H9 (cell line): ENCODE measurements at regions not wholly inside any gene's neighbourhood (a gene's known extent, or its start where the extent isn't known, plus 50 kb on each side); places are given as distances from the start of the nearest gene placed in this dataset.

Experiments used
- DNase-seq: peaks from one replicate; pipeline ENCODE4 v3.0.0-alpha.2; 2017
- H2AFZ ChIP-seq: one replicate; pipeline ENCODE4 v1.6.1; 2013; ENCODE audit warnings: mild to moderate bottlenecking, low read length, control low read depth, moderate library complexity
- H2AK5ac ChIP-seq: 2 replicates; pipeline ENCODE4 v1.6.1; 2013; ENCODE audit warnings: low read length, control low read depth, mixed read lengths; ENCODE audit not compliant: insufficient read length
- H2BK120ac ChIP-seq: one replicate; pipeline ENCODE4 v1.6.1; 2013; ENCODE audit warnings: low read depth, mild to moderate bottlenecking, low read length, control low read depth, inconsistent platforms; ENCODE audit not compliant: poor library complexity, severe bottlenecking
- H2BK12ac ChIP-seq: 2 replicates; pipeline ENCODE4 v1.6.1; 2013; ENCODE audit warnings: low read length, control low read depth, mixed read lengths, low read depth; ENCODE audit not compliant: insufficient read length
- H2BK15ac ChIP-seq: 2 replicates; pipeline ENCODE4 v1.6.1; 2013; ENCODE audit warnings: low read depth, low read length, control low read depth
- H2BK20ac ChIP-seq: one replicate; pipeline ENCODE4 v1.6.1; 2013; ENCODE audit warnings: low read depth, mild to moderate bottlenecking, low read length, control low read depth, inconsistent platforms; ENCODE audit not compliant: poor library complexity, severe bottlenecking
- H2BK5ac ChIP-seq: 2 replicates; pipeline ENCODE4 v1.6.1; 2013; ENCODE audit warnings: low read length, control low read depth, mixed read lengths; ENCODE audit not compliant: insufficient read length
- H3K14ac ChIP-seq: 2 replicates; pipeline ENCODE4 v1.6.1; 2013; ENCODE audit warnings: low read length, control low read depth; ENCODE audit not compliant: insufficient read depth
- H3K18ac ChIP-seq: 2 replicates; pipeline ENCODE4 v1.6.1; 2013; ENCODE audit warnings: low read depth, mild to moderate bottlenecking, mixed read lengths, low read length, control low read depth; ENCODE audit not compliant: insufficient read length
- H3K23ac ChIP-seq: 2 replicates; pipeline ENCODE4 v1.6.1; 2013; ENCODE audit warnings: low read length, control low read depth, mixed read lengths, low read depth; ENCODE audit not compliant: insufficient read length
- H3K23me2 ChIP-seq: 2 replicates; pipeline ENCODE4 v1.6.1; 2013; ENCODE audit warnings: low read depth, mild to moderate bottlenecking, mixed read lengths, low read length, control low read depth; ENCODE audit not compliant: insufficient read length, poor library complexity, severe bottlenecking
- H3K27ac ChIP-seq: 2 replicates; pipeline ENCODE4 v1.5.1; 2013; ENCODE audit warnings: low read length, control low read depth, mixed read lengths, low read depth; ENCODE audit not compliant: insufficient read length
- H3K27me3 ChIP-seq: 2 replicates; pipeline ENCODE4 v1.6.1; 2013; ENCODE audit warnings: low read length, control low read depth, inconsistent platforms; ENCODE audit not compliant: insufficient read depth
- H3K4ac ChIP-seq: 2 replicates; pipeline ENCODE4 v1.6.1; 2013; ENCODE audit warnings: low read depth, mild to moderate bottlenecking, control low read depth, inconsistent platforms, low read length, moderate library complexity
- H3K4me1 ChIP-seq: 2 replicates; pipeline ENCODE4 v1.6.1; 2013; ENCODE audit warnings: low read length, control low read depth, inconsistent platforms; ENCODE audit not compliant: insufficient read depth
- H3K4me2 ChIP-seq: 2 replicates; pipeline ENCODE4 v1.6.1; 2013; ENCODE audit warnings: low read length, control low read depth, mixed read lengths; ENCODE audit not compliant: insufficient read length, insufficient read depth
- H3K56ac ChIP-seq: 2 replicates; pipeline ENCODE4 v1.6.1; 2013; ENCODE audit warnings: low read depth, mild to moderate bottlenecking, mixed read lengths, low read length, control low read depth; ENCODE audit not compliant: insufficient read length
- H3K79me1 ChIP-seq: 2 replicates; pipeline ENCODE4 v1.6.1; 2013; ENCODE audit warnings: low read depth, mild to moderate bottlenecking, moderate library complexity, low read length, control low read depth, inconsistent platforms; ENCODE audit not compliant: insufficient read depth, poor library complexity, severe bottlenecking
- H3K79me2 ChIP-seq: 2 replicates; pipeline ENCODE4 v1.6.1; 2013; ENCODE audit warnings: low read length, control low read depth, inconsistent platforms; ENCODE audit not compliant: insufficient read depth
- H3K9ac ChIP-seq: 2 replicates; pipeline ENCODE4 v1.6.1; 2013; ENCODE audit warnings: low read length, control low read depth, mixed read lengths; ENCODE audit not compliant: insufficient read length; ENCODE audit errors: extremely low read depth
- H3K9me3 ChIP-seq: one replicate; pipeline ENCODE4 v1.6.1; 2013; ENCODE audit warnings: low read depth, low read length, inconsistent platforms; ENCODE audit not compliant: control insufficient read depth
- H3T11ph ChIP-seq: one replicate; pipeline ENCODE4 v1.6.1; 2013; ENCODE audit warnings: mild to moderate bottlenecking, low read length, control low read depth, inconsistent platforms
- H4K20me1 ChIP-seq: one replicate; pipeline ENCODE4 v1.6.1; 2013; ENCODE audit not compliant: control insufficient read depth, insufficient read length, insufficient read depth
- H4K5ac ChIP-seq: 2 replicates; pipeline ENCODE4 v1.6.1; 2013; ENCODE audit warnings: low read depth, mild to moderate bottlenecking, mixed read lengths, low read length, control low read depth; ENCODE audit not compliant: insufficient read length
- H4K8ac ChIP-seq: replicated peaks from 2 replicates; pipeline ENCODE4 v1.6.1; 2013; ENCODE audit warnings: low read length, control low read depth, mixed read lengths, low read depth; ENCODE audit not compliant: insufficient read length
- H4K91ac ChIP-seq: 2 replicates; pipeline ENCODE4 v1.6.1; 2013; ENCODE audit warnings: low read depth, mild to moderate bottlenecking, moderate library complexity, mixed read lengths, low read length, control low read depth; ENCODE audit not compliant: insufficient read length
- H3K27ac Mint-ChIP-seq, 3 experiments: 2 replicates in 2 of 3; 3 replicates in 1 of 3; pipeline ENCODE4 v1.8.0; 2020 to 2021; ENCODE audit warnings: mixed read lengths in 3 of 3, mild to moderate bottlenecking in 1 of 3, moderate library complexity in 1 of 3
- H3K27me3 Mint-ChIP-seq: 2 replicates; pipeline ENCODE4 v1.8.0; 2021; ENCODE audit warnings: low read depth, mild to moderate bottlenecking, moderate library complexity, mixed read lengths
- H3K36me3 Mint-ChIP-seq, 3 experiments: 2 replicates in 2 of 3; 3 replicates in 1 of 3; pipeline ENCODE4 v1.8.0; 2020 to 2021; ENCODE audit warnings: low read depth in 3 of 3, mixed read lengths in 3 of 3; ENCODE audit not compliant: insufficient read depth in 1 of 3
- H3K4me1 Mint-ChIP-seq, 2 experiments: 2 replicates each; pipeline ENCODE4 v1.8.0; 2020; ENCODE audit warnings: mixed read lengths in 2 of 2
- H3K4me3 Mint-ChIP-seq, 2 experiments: 2 replicates in 1 of 2; 3 replicates in 1 of 2; pipeline ENCODE4 v1.8.0; 2020 to 2021; ENCODE audit warnings: mild to moderate bottlenecking in 2 of 2, mixed read lengths in 2 of 2, moderate library complexity in 1 of 2
- H3K9me3 Mint-ChIP-seq, 2 experiments: 2 replicates in 1 of 2; 3 replicates in 1 of 2; pipeline ENCODE4 v1.8.0; 2020; ENCODE audit warnings: mild to moderate bottlenecking in 2 of 2, mixed read lengths in 2 of 2, moderate library complexity in 1 of 2
- CTCF ChIP-seq: fragments of 200-600 bp; sonication (generic); conservative IDR thresholded peaks from 3 replicates; pipeline ENCODE4 v1.8.0; 2021; ENCODE audit warnings: antibody characterized with exemption, mild to moderate bottlenecking
- WGBS: extraction: QIAGEN DNeasy Blood & Tissue Kit; methylation state at CpG from one replicate; pipeline ENCODE4 v1.1.7; 2013; ENCODE audit warnings: missing lambda C conversion rate, low lambda C conversion rate, mixed read lengths; ENCODE audit not compliant: insufficient read length; ENCODE audit errors: extremely low coverage; 5-methylcytosine and 5-hydroxymethylcytosine counted together

- no peak overlapping the region for H2BK5ac ChIP-seq
- no peak overlapping the region for H4K8ac ChIP-seq
- H3K9me3 Mint-ChIP-seq, result no peaks in the 10 kb centered on the region
- no peak overlapping the region for H2AFZ ChIP-seq
- no peaks in the 10 kb centered on the region for H3K79me1 ChIP-seq
- no peak overlapping the region for H3K4ac ChIP-seq
- H2BK20ac ChIP-seq, result no peak overlapping the region
- H3K9ac ChIP-seq, result no peak overlapping the region
- no peak overlapping the region for H4K5ac ChIP-seq
- no peak overlapping the region for H2BK15ac ChIP-seq
- WGBS, result no CpG with 5 or more reads among the region's 8 CpGs
- H3K14ac ChIP-seq, result no peak overlapping the region
- no peak overlapping the region for H3K56ac ChIP-seq
- no peak overlapping the region for H3T11ph ChIP-seq
- no peaks in the 10 kb centered on the region for H3K4me1 Mint-ChIP-seq
- no peaks in the 10 kb centered on the region for H3K4me1 ChIP-seq
- H4K20me1 ChIP-seq, result no peaks in the 10 kb centered on the region
- no peaks in the 10 kb centered on the region for H3K27me3 ChIP-seq
- no peak for DNase-seq
- H3K36me3 Mint-ChIP-seq, result no peaks in the 10 kb centered on the region
- no peak overlapping the region for H2AK5ac ChIP-seq
- no peak overlapping the region for H3K27ac Mint-ChIP-seq
- H4K91ac ChIP-seq, result no peak overlapping the region
- H2BK12ac ChIP-seq, result no peak overlapping the region
- no peak overlapping the region for H3K27ac ChIP-seq
- no peaks in the 10 kb centered on the region for H3K79me2 ChIP-seq
- H3K23ac ChIP-seq, result no peak overlapping the region
- TF ChIP-seq CTCF, result no peak
- H3K23me2 ChIP-seq, result no peaks in the 10 kb centered on the region
- H3K4me2 ChIP-seq, result no peak overlapping the region
- no peak overlapping the region for H2BK120ac ChIP-seq
- no peak overlapping the region for H3K18ac ChIP-seq
- H3K4me3 Mint-ChIP-seq, result no peak overlapping the region
- H3K9me3 ChIP-seq, result no peaks in the 10 kb centered on the region
- no peaks in the 10 kb centered on the region for H3K27me3 Mint-ChIP-seq
These were observed 1404.2 kb upstream of the CELF2 start for GRCh38 chr10:9613338-9614075.
